ENCODE measurements at regions not wholly inside any gene's neighbourhood (a gene's known extent, or its start where the extent isn't known, plus 50 kb on each side); places are given as distances from the start of the nearest gene placed in this dataset.

DNA sequence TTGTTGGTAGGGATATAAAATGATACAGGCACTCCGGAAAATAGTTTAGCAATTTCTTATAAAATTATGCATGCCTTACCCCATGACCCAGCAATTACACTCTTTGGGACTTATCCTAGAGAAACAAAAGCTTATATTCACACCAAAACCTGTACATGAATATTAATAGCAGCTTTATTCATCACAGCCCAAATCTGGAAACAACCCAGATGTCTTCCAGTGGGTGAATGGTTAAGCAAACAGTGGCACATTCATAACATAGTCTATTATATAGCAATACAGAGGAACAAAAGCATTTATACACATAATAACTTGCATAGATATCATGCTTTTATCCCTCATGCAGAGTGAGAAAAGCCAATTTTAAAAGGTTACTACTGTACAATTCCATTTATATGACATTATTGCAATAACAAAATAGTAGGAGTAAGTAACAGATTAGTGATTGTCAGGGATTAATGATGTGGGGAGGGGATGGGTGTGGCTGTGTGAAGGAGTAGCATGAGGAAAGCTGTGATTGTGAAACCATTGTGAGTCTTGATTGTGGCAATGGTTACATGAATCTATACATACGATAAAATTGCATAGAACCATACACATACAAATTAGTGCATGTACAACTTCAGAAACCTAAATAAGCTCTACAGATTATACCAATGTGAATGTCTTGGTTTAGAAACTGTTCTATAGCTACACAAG lies 363.1 kb upstream of the OR4E1 start:
- TF ChIP-seq, protein P1, sequence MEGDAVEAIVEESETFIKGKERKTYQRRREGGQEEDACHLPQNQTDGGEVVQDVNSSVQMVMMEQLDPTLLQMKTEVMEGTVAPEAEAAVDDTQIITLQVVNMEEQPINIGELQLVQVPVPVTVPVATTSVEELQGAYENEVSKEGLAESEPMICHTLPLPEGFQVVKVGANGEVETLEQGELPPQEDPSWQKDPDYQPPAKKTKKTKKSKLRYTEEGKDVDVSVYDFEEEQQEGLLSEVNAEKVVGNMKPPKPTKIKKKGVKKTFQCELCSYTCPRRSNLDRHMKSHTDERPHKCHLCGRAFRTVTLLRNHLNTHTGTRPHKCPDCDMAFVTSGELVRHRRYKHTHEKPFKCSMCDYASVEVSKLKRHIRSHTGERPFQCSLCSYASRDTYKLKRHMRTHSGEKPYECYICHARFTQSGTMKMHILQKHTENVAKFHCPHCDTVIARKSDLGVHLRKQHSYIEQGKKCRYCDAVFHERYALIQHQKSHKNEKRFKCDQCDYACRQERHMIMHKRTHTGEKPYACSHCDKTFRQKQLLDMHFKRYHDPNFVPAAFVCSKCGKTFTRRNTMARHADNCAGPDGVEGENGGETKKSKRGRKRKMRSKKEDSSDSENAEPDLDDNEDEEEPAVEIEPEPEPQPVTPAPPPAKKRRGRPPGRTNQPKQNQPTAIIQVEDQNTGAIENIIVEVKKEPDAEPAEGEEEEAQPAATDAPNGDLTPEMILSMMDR (IDR thresholded peaks at IDR 0.05), result no peak
- no peak for TF ChIP-seq POLR2AphosphoS5 (IDR thresholded peaks at IDR 0.05)
